ENCODE measurements at regions not wholly inside any gene's neighbourhood (a gene's known extent, or its start where the extent isn't known, plus 50 kb on each side); places are given as distances from the start of the nearest gene placed in this dataset.
A peak's percentile ranks its signal among the peaks of the same experiment; 100 is the strongest.

DNA sequence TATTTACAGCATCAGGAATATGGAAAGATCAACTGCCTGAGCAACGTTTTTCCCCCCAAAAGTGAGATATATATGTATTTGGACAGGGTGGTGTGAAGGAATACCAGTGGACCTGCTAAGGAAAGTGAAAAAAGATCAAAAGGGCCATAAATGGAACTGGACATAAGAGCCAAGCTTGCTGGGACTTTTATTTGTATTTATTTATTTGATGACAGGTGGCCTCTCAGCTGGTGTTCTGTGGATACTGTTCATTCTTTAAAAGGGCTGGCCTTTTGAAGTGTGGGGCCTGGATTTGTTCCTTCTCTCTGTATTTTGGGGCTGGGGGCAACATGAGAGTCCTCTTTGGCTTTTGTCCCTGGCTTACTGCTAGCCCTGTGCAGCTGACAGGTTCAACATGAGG, 306.6 kb upstream of the N4BP1 start:
- no peak for ATAC-seq (replicated peaks)
- Mint-ChIP-seq H3K36me3 (ENCODE audit: low read depth) (no peaks in the 10 kb centered on the region), H3K4me1 (no peaks in the 10 kb centered on the region), H3K9me3 (peaks cover 9% of the 10 kb centered on the region), H3K27ac (no peak overlapping the region), H3K4me3 (no peak overlapping the region), H3K27me3 (no peaks in the 10 kb centered on the region)

DNA sequence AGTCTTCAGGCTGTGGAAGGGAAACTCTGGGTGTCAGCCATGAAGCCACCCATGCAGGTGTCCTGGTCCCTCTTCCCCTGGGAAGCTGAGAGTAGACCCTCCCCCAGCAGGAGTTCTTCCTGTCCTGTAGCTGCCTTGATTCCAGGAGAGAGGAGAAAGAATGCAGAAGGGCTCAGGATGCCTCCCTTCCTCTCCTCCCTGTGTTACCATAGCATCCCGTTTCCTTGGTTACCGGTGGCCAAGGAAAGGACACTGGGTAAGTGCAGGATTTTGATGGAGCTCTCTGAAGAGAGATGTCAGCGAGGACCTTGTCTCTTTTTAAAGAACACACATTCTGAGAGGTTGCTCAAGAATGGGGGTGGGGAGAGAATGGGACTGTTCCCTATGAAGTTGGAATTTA, 304.1 kb upstream of the N4BP1 start:
- Mint-ChIP-seq H3K27me3 (no peaks in the 10 kb centered on the region), H3K4me3 (no peak overlapping the region)
- no peak for ATAC-seq (replicated peaks)

DNA sequence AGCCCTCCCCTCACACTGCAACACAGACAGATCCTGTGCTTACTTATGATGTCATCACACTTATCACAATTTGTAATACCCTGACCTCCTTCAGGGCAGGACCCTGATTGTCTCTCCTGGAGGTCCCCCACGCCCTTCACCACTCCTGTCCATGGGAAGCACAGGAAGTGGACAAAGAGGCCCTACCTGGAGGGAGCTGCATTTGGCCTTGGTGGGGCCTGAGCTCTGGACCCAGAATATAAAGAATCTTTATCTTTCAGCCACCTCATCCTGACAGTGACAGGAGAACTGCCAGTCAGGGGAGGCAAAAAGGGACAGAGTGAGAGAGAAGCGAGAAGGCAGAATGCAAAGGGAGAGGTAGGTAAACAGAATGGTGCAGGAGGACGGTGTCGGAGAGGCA, 303.4 kb upstream of the N4BP1 start:
- H3K27me3 Mint-ChIP-seq, result no peaks in the 10 kb centered on the region
- no peak for ATAC-seq (replicated peaks)

More for the DNA sequence above, 304.1 kb upstream of the N4BP1 start:
- H3K4me1 Mint-ChIP-seq, result no peaks in the 10 kb centered on the region
- H3K9me3 Mint-ChIP-seq, result peaks cover 9% of the 10 kb centered on the region
- H3K36me3 Mint-ChIP-seq (ENCODE audit: low read depth), result no peaks in the 10 kb centered on the region
- H3K27ac Mint-ChIP-seq, result no peak overlapping the region

DNA sequence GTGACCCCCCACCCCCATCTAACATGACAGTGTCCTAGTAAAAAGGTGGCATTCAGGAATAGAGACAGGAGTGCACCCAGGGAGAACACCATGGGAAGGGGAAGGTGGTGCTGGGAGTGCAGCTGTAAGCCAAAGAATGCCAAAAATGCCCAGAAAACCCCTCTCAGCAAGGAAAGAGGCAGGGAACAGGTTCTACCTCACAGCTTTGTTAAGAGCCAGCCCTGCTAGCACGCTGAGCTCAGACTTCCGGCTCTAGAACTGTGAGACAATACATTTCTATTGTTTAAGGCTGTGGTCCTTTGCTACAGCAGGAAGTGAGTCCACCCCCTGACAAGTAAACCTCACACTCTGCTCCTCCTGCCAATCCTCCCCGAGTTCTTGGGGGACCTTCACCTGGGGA, 302.4 kb upstream of the N4BP1 start:
- Mint-ChIP-seq H3K9me3 (peaks cover 5% of the 10 kb centered on the region), H3K27ac (no peak overlapping the region), H3K4me3 (no peak overlapping the region), H3K4me1 (no peaks in the 10 kb centered on the region), H3K36me3 (ENCODE audit: low read depth) (no peaks in the 10 kb centered on the region), H3K27me3 (no peaks in the 10 kb centered on the region)
- no peak for ATAC-seq (replicated peaks)

More for the DNA sequence above, 303.4 kb upstream of the N4BP1 start:
- Mint-ChIP-seq H3K9me3 (peaks cover 6% of the 10 kb centered on the region), H3K4me1 (no peaks in the 10 kb centered on the region), H3K36me3 (ENCODE audit: low read depth) (no peaks in the 10 kb centered on the region), H3K4me3 (no peak overlapping the region), H3K27ac (no peak overlapping the region)

DNA sequence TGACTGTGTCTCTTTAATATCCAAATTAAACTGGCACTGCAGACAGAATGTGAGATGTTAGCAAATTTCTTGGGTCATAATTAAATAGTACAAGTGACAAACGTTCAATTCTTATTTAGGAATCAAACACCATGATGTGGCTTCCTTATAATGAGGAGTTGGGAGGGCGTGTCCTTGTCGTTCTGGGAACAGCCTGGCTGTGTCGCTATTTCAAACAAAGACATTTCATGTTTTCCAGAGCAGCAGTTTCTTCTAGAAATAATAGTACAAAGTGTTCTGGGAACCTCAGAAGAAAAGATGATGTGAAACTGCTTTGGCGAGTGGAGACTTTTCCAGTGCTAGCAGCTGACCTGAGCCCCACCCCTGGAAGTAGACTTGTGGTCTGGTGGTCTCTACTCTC, 301.7 kb upstream of the N4BP1 start:
- H3K4me1 Mint-ChIP-seq, result no peaks in the 10 kb centered on the region
- H3K36me3 Mint-ChIP-seq (ENCODE audit: low read depth), result no peaks in the 10 kb centered on the region
- no peak overlapping the region for H3K4me3 Mint-ChIP-seq
- ATAC-seq (replicated peaks), result no peak
- no peaks in the 10 kb centered on the region for H3K27me3 Mint-ChIP-seq
- peaks cover 5% of the 10 kb centered on the region for H3K9me3 Mint-ChIP-seq
- no peak overlapping the region for H3K27ac Mint-ChIP-seq

DNA sequence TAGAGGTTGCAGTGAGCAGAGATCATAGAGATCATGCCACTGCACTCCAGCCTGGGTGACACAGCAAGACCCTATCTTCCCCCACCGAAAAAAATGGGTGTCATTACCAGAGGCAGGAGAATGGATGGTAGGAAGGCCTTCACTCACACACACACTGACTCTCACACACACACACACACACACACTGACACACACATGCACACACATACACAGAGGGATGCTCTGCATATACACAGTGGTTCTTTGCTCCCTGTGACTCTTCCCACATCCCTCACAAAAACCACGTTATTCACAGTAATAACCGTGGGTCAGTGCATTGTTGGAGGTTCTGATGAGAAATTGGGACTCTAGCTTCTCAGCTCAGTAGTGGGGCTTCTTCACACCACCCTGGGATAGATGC, 300.2 kb upstream of the N4BP1 start:
- Mint-ChIP-seq H3K27ac (no peak overlapping the region), H3K36me3 (ENCODE audit: low read depth) (no peaks in the 10 kb centered on the region), H3K9me3 (no peaks in the 10 kb centered on the region), H3K4me1 (no peaks in the 10 kb centered on the region), H3K4me3 (no peak overlapping the region), H3K27me3 (no peaks in the 10 kb centered on the region)
- no peak for ATAC-seq (replicated peaks)

DNA sequence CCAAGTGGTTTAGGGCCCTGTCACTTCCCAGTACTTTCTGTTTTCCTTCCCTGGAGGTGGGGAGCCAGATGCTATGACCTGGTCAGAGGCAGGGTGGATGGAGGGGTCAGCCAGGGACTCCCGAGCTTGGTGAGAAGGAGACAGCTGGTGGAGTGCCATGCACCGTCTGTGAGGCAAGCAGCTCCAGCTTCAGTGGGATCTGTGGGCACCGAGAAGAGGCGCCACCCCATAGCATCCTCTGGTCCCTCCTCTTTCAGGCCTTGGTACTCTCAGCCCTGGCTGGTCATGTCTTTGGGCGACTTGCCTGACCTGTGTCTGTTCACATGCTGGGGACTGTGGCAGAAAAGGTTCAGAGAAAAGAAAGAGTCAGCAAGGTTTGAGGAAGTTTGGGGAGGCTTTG, 299.3 kb upstream of the N4BP1 start:
- Mint-ChIP-seq H3K27ac (no peak overlapping the region), H3K9me3 (no peaks in the 10 kb centered on the region), H3K27me3 (no peaks in the 10 kb centered on the region), H3K36me3 (ENCODE audit: low read depth) (no peaks in the 10 kb centered on the region), H3K4me3 (no peak overlapping the region), H3K4me1 (no peaks in the 10 kb centered on the region)
- no peak for ATAC-seq (replicated peaks)

DNA sequence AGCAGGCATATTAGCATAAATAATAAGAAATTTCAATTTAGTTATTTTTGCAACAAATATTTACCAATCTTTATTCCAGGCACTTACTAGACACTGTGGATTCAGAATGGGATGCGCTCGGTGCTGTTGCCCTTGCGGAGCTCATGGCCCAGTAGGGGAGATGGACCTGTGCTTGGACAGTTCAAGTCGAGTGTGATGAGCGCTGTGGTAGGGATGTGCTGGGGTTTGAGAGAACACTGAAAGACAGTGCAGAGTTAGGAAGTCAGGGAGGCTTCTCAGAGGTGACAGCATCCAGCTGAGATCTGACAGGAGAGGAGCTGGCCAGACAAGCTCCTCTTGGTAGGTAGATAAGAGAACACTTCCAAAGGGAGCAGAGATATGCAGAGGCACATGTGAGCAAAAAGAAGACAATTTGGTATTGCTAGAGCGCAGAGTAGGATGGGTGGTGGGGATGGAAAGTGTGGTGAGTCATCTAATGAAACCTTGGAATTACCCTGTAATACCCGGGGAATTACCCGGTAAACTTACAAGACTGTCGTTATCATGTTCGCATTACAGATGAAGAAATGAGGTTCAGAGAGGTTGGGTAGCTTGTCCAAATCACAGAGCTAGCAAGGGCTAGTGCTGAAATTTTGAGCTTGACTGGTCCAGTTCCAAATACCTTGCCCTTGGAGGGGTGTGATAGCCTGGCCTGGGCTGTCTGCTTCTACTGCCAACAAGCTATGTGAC, 298.1 kb upstream of the N4BP1 start:
- no peaks in the 10 kb centered on the region for H3K9me3 Mint-ChIP-seq
- H3K36me3 Mint-ChIP-seq (ENCODE audit: low read depth), result no peaks in the 10 kb centered on the region
- H3K27me3 Mint-ChIP-seq, result no peaks in the 10 kb centered on the region
- H3K27ac Mint-ChIP-seq, result no peak overlapping the region
- no peaks in the 10 kb centered on the region for H3K4me1 Mint-ChIP-seq
- H3K4me3 Mint-ChIP-seq, result no peak overlapping the region
- ATAC-seq (replicated peaks), result peak; percentile 31

DNA sequence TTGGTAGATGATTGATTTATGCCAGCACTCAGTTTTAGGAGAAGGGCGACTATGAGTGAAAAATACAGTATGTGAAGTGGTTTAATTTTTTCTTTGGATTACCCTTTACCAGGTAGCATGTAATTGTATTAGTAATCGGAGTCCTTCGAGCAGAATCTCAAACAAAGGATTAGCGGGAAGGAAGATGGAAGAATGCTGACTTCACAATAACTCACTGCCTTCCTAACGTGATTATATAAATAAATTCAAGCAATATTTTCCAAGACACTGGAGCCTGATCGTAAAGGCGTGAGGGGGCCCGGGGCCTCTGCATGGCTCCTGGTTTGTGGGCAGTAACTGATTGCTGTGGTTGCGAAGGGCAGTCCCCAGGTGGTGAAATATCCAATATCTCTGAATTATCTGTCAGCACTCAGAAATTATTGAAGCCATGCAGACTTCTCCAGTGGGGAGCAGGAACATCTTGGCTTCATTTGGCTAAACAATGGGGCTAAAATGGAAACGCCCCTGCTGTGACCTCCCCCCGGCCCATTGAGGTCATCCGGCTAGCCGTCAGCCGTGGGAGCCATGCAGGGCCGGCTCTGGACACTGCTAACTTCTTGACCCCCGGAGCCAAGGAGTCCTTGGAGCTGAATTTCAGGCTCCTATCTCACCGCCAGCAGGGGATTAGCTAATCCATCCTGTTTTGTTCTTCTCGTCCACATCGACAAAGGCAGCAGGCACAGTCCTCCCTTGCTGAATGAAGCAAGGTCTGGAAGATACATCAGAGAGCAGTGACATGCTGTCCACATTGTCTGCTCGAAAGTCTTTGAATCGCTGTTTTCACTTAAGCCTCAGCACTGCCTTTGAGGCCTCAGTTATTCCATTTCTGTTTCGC, 295.9 kb upstream of the N4BP1 start:
- no peaks in the 10 kb centered on the region for H3K27me3 Mint-ChIP-seq
- ATAC-seq (replicated peaks), result no peak
- no peak overlapping the region for H3K27ac Mint-ChIP-seq
- no peaks in the 10 kb centered on the region for H3K4me1 Mint-ChIP-seq
- no peaks in the 10 kb centered on the region for H3K36me3 Mint-ChIP-seq (ENCODE audit: low read depth)
- no peak overlapping the region for H3K4me3 Mint-ChIP-seq
- peaks cover 3% of the 10 kb centered on the region for H3K9me3 Mint-ChIP-seq

DNA sequence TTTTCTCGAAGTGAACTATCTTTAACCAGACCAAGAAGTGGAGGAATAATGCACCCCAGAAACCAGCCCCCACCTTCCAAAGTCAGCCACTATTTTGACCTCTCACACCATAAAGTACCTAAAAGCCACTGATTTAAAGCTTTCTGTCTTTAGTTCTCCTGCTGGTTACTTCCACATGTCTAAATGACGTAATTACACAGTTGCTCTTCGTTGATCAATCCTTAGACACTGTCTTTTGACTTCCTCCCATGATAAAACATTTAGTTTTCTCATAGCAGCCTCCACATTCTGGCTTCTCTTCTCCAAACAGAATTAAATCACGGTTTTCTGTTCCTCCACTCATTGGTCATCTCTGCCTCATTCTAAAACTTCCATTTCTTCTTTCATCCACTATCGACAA, 294.4 kb upstream of the N4BP1 start:
- no peak overlapping the region for H3K4me3 Mint-ChIP-seq
- peaks cover 3% of the 10 kb centered on the region for H3K9me3 Mint-ChIP-seq
- no peak overlapping the region for H3K27ac Mint-ChIP-seq

DNA sequence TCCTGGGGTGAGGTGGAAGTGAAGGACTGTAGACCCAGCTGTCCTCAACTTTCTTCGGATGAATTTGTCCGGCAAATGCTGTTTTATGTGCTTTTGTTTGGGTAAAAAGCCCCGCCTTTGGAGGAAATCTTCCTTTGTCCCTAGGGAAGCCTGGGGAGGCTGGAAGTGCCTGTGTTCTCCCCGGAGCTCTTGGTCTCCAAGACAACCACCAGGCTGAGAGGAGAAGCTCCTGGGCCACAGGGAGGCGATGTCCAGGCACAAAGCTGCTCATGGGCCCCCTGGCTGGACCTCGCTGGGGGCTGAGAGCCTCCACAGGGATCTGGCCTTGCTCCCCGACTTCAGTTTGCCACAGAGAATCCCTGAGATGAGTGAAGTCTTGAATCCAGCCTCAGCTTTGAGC, 293.1 kb upstream of the N4BP1 start:
- ATAC-seq (replicated peaks), result no peak
- Mint-ChIP-seq H3K4me1 (no peaks in the 10 kb centered on the region), H3K4me3 (no peak overlapping the region), H3K36me3 (ENCODE audit: low read depth) (no peaks in the 10 kb centered on the region), H3K9me3 (peaks cover 3% of the 10 kb centered on the region), H3K27me3 (no peaks in the 10 kb centered on the region), H3K27ac (no peak overlapping the region)

More for the DNA sequence above, 294.4 kb upstream of the N4BP1 start:
- no peak for ATAC-seq (replicated peaks)
- H3K36me3 Mint-ChIP-seq (ENCODE audit: low read depth), result no peaks in the 10 kb centered on the region
- H3K4me1 Mint-ChIP-seq, result no peaks in the 10 kb centered on the region
- H3K27me3 Mint-ChIP-seq, result no peaks in the 10 kb centered on the region

DNA sequence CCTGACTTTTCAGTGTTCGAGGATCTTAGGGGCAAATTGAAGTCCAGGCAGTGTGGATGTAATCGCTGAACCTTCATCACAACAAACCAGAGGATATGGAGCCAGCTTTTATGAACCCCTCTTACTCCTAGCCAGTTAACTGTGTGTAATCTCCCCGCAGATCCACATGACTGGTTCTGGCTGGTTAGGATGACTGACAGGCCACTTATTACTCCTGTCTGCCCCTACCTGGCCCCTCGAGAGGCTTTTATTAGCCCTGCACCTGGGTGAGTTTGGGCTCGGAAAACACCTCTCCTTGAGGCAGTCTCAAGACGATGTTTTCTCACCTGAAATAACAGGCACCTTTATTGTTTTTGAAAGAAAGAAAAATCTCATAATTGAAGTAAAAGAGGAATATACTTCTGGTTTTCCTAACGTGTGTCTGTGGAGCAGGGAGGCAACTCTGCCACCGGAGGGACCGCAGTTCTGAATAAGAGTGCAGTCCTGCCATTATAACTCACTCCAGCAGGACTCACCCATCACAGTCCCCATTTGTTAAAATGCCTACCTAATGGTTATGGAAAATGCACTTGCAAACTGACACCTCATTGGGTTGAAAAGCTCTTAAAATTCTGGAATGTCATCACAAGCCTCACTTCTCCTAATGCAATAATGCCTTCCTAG, 291.9 kb upstream of the N4BP1 start:
- Mint-ChIP-seq H3K27ac (no peak overlapping the region), H3K4me3 (no peak overlapping the region), H3K36me3 (ENCODE audit: low read depth) (no peaks in the 10 kb centered on the region), H3K27me3 (no peaks in the 10 kb centered on the region), H3K9me3 (peaks cover 3% of the 10 kb centered on the region), H3K4me1 (no peaks in the 10 kb centered on the region)
- no peak for ATAC-seq (replicated peaks)

DNA sequence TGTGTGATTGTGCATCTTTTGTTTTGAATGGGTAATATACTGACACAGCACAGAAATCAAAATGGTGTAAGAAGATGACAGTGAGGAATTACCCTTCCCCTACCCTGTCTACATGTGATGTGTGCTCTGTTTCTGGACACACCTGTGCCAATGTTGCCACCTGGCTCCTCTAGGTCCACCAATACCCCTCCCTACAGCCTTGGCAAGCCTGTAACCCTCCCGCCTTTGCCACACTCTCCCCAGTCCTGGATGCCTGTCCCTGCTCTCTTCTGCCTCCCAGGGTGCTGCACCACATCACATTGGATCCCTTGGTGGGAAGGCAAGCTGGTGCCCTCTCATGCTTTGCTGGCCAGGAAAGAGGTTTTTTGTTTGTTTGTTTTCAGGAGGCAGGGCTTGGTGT, 289.5 kb upstream of the N4BP1 start:
- no peaks in the 10 kb centered on the region for H3K27me3 Mint-ChIP-seq
- ATAC-seq (replicated peaks), result no peak
- peaks cover 3% of the 10 kb centered on the region for H3K9me3 Mint-ChIP-seq
- H3K4me3 Mint-ChIP-seq, result no peak overlapping the region
- no peaks in the 10 kb centered on the region for H3K36me3 Mint-ChIP-seq (ENCODE audit: low read depth)
- no peak overlapping the region for H3K27ac Mint-ChIP-seq
- H3K4me1 Mint-ChIP-seq, result no peaks in the 10 kb centered on the region

DNA sequence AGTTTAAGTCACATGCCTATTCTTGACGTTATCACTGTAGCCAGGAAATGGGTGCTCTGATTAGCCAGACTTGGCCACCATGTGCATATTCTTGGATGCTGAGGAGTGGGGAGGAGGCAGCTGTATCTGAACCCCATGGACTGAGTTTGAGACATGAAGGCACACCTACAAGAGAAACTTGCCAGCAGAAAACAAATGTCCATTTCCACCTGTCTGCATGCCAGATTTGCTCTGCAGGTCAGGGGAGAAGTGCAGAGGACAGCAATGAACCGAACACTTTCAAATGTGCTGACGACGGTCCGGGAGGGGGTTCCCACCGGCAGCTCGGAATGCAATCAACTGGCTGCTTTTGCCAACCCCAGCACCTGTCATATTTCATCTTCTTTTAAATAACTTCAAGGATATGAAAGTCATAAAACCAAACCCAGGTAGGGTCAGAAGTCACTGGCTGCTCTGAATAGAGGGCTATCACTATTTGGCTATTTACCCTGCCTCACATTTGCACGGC, 287.8 kb upstream of the N4BP1 start:
- Mint-ChIP-seq H3K4me1 (no peaks in the 10 kb centered on the region), H3K4me3 (no peak overlapping the region), H3K36me3 (ENCODE audit: low read depth) (no peaks in the 10 kb centered on the region), H3K27me3 (no peaks in the 10 kb centered on the region), H3K9me3 (peaks cover 3% of the 10 kb centered on the region), H3K27ac (no peak overlapping the region)
- no peak for ATAC-seq (replicated peaks)

DNA sequence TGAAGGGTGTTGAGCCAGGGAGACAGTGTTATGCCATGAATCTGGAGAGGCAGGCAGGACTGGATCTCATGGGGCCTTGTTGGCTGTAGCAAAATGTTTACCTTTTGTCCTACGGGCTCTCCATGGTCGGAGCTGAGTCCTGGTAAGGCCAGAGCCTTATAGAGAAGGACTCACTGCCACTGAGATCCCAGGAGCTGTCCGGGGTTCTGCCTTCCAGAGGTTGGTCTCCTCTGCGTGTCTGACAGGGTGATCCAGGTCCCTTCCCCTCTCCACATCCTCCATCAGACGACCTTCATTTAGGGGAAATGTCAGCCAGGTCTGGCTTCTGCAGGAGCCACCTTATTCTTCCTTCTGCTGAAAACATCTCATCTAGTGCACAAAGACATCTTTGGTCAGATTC, 285.2 kb upstream of the N4BP1 start:
- ATAC-seq (replicated peaks), result no peak
- Mint-ChIP-seq H3K27me3 (no peaks in the 10 kb centered on the region), H3K27ac (no peak overlapping the region), H3K4me1 (no peaks in the 10 kb centered on the region), H3K9me3 (no peaks in the 10 kb centered on the region), H3K36me3 (ENCODE audit: low read depth) (no peaks in the 10 kb centered on the region), H3K4me3 (no peak overlapping the region)
